Hepatocyte (in vitro differentiated cells): ENCODE measurements at regions not wholly inside any gene's neighbourhood (a gene's known extent, or its start where the extent isn't known, plus 50 kb on each side); places are given as distances from the start of the nearest gene placed in this dataset.

Experiments used
- EZH2phosphoT487 ChIP-seq: fragments of 200-600 bp; sonication (generic); IDR thresholded peaks from one replicate; pipeline ENCODE4 v1.6.1; 2018; ENCODE audit warnings: antibody characterized with exemption, mild to moderate bottlenecking, low read depth, moderate library complexity; ENCODE audit not compliant: unreplicated experiment, severe bottlenecking
- TF ChIP-seq, protein P1 (sequence below): fragments of 200-600 bp; sonication (generic); IDR thresholded peaks from 2 replicates; pipeline ENCODE4 v1.5.1; 2016; ENCODE audit warnings: antibody characterized with exemption, mild to moderate bottlenecking; ENCODE audit not compliant: poor library complexity

DNA sequence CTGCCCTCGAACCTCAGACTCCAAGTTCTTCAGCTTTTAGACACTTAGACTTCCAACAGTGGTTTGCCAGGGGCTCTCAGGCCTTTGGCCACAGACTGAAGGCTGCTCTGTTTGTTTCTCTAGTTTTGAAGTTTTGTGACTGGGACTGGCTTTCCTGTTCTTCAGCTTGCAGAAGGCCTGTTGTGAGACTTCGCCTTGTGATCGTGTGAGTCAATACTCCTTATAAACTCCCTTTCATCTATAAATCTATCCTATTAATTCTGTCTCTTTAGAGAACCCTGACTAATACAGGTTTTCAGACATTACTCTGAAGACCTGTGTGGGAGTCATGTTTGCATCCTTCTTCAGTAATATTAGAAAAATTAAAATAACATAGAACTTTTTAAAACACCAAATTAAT, 289.1 kb downstream of the RMST start:
- no peak for TF ChIP-seq EZH2phosphoT487
- TF ChIP-seq, protein P1, sequence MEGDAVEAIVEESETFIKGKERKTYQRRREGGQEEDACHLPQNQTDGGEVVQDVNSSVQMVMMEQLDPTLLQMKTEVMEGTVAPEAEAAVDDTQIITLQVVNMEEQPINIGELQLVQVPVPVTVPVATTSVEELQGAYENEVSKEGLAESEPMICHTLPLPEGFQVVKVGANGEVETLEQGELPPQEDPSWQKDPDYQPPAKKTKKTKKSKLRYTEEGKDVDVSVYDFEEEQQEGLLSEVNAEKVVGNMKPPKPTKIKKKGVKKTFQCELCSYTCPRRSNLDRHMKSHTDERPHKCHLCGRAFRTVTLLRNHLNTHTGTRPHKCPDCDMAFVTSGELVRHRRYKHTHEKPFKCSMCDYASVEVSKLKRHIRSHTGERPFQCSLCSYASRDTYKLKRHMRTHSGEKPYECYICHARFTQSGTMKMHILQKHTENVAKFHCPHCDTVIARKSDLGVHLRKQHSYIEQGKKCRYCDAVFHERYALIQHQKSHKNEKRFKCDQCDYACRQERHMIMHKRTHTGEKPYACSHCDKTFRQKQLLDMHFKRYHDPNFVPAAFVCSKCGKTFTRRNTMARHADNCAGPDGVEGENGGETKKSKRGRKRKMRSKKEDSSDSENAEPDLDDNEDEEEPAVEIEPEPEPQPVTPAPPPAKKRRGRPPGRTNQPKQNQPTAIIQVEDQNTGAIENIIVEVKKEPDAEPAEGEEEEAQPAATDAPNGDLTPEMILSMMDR = no peak
